Midbrain (tissue), 1 donor: ENCODE measurements at regions not wholly inside any gene's neighbourhood (a gene's known extent, or its start where the extent isn't known, plus 50 kb on each side); places are given as distances from the start of the nearest gene placed in this dataset.

Experiments used
- DNase-seq: peaks from one replicate; lab custom pipeline; 2025; lab: John Stamatoyannopoulos, UW

- no peak for DNase-seq
Measured at GRCh38 chr5:68480335-68480940, 264.9 kb downstream of the PIK3R1 start.

DNA sequence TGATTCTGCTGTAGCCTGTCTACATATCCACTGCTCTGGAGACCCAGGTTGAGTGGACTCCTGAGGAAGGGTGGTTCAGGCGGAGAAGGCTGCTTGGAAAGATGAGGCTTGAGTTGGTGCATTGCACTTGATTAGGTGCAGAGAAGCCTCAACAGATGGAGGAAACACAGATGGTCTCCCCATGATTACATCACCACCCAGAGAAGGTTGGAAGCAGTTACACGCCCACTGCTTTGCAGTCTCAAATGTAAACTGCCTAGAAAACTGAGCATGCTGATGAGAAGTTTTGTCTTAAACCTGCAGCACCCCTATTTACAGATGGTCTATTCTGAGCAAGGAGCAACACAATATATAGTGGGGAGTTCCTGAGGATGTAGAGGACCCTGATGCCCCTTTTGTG lies 266.6 kb downstream of the PIK3R1 start:
- DNase-seq, result no peak

DNA sequence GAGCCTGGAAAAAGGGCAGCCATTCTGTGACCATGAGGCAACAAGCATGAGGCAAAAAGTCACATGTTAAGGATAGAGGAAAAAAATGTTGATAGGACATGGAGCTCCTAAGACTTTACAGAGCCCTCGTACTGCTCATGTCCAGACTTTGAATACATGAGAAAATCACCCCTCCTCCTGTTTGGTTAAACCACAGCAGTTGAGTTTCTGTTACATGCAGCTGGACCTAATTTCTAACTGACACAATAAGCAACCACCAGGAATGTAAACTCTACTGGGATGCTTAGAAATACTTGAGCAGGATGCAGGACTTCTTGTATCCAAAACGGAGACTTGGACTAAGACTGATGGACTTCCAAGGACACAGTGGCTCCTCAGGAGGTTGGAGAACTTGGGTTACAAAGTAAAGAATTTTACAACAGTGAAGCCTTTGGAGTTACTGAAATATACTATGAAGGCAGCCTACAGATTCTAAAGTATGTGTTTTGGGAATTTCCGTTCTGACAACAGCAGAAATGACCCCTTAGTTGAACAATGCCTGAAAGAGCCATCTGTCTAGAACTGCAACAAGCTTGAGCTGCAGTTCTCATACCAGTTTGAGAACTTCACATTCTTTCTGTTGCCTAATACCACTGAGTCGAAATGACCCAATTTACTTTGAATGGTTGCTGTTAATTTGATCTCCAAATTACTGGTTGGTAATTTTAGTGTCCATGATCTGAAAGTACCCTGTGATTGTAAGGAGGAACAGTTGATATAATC lies 268.9 kb downstream of the PIK3R1 start:
- DNase-seq, result no peak

- no peak for DNase-seq
Measured at GRCh38 chr5:68489556-68489955, 274.0 kb downstream of the PIK3R1 start.

- no peak for DNase-seq
Measured at GRCh38 chr5:68490406-68490805, 274.9 kb downstream of the PIK3R1 start.

DNA sequence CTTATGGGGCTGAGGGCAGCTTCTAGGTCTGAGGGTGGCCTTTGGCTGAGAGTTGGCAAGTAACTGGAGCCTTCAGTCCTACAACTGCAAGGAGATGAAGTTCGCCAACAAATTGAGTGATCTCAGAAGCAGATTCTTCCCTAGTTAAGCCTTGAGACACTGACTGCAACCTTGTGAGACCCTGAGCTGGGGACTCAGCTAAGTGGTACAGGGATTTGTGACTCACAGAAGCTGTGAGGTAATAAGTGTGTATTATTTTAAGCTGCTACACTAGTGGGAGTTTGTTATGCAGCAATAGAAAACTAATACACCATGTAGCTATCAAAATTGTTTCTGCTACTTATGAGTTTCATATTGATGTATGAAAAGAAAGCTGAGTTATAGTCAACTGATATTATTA lies 279.2 kb downstream of the PIK3R1 start:
- no peak for DNase-seq

DNA sequence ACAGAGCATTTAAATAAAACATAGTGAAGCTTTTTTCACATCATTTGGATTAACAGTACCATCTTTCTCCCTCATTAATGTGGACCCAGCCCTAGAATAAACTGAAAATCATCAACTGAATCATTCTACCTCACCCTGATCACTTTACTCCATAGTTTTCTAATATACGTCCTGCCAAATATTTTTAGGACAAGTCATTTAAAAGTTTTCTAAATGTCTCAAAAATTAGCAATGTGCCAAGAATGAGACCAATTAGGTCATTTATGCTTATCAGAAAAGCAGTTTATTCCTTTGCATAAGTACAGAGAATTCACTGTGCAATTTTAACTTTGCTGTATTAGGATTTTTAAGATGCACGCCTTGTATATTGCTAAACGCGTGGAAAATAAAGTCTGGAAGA lies 284.4 kb downstream of the PIK3R1 start:
- no peak for DNase-seq

GRCh38 chr5:68500813-68501212 lies 285.3 kb downstream of the PIK3R1 start:
- DNase-seq, result no peak

- DNase-seq, result no peak
Measured at GRCh38 chr5:68502531-68502930, 287.0 kb downstream of the PIK3R1 start.

- DNase-seq, result no peak
Measured at GRCh38 chr5:68504306-68504705, 288.8 kb downstream of the PIK3R1 start.

DNA sequence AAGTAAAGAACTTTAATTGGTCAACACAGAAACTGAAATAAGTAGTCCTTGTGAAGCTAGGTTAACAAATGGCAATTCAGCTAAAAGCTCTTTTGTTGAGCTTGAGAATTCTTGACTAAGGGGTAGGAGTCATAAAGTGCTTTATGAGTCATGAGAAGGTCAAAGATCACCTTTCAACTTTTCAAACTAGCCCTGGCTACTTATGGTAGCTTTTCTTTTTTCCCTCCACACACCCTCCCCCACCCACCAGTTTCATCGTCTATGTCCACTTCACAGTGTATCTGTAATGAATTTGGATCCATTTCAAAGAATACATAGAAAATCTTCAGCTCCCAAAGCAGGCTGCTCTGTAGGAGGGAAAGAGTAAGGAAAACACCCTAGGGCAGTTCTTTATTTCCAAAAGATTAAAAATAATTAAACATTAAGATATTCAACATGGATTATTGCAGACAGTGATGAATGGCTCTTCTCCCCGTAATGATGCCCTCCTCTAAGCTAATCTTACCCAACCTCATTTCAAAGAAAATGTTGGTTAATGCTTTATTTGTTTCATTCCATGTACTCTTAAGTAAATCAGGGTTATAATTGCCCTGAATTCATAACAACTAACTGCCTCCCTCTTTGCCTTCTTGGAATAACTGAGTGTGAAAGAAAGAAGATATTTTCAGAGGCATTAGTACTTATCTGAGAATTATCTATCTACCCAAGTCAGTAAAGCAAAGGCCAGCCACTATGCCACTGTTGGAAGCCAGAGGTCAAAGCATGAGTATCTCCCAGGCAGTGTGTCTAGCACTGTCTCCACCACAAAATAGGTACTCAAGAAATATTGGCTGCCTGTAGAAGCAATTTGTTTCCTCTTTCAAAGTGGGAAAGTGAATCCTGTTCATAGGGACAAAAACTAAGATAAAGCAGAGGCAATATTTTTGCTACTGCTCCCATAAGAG lies 290.6 kb downstream of the PIK3R1 start:
- no peak for DNase-seq

DNA sequence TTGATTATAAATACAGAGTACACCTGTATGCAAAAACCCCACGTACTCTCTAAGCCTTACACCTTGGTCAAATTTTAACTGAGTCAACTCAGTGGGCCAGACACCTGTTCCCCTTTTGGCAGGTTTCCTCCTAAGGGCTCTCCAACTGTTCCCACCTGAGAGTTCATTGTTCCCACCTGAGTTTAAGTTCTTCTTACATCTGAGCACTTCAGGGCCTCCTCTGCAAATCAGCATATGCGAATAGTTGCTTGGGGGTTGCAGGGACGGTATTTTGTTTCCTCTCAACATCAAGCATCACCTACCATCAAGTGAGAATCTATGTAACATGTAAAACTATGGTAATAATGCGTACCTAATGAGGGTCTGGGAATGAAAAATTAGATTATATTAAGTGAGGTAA lies 300.0 kb downstream of the PIK3R1 start:
- no peak for DNase-seq

- DNase-seq, result no peak
Measured at GRCh38 chr5:68518286-68518685, 302.7 kb downstream of the PIK3R1 start.

DNA sequence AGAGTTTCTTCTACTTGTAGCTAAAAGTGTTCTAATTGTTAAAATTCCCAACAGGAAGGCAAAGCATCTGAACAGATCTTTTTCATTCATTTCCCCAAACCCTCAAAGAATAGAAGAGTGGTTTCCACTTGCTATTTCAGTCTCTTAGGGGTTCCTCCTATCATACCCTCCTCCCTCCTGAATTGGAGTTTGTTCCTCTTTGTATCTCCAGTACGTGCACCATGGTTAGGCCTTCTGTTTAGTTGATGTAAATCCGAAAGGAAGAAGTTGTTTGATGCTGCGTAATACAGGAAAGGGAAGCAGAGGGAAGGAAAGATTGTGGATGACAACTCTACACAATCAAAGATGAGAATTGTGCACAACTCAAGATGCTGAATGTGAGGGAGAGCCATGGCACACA lies 303.6 kb downstream of the PIK3R1 start:
- no peak for DNase-seq

DNA sequence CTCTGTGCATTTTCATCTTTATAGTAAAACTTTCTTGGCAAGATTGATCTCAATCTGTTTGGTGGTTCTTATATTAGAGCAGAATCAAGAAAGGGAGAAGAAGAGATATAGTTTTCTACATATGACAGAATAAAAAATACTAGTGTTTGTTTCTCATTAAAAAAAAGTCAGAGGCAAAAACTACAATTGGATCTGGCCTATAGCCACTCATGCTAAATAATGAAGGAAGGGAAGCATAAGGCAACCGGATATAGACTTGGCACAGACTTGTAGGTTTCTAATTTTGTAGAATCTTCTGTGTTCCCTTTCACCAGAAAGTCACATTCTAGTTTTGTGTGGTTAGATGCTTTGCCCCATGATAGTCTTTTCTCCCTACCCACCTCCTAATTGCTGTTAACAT lies 306.2 kb downstream of the PIK3R1 start:
- DNase-seq, result no peak

GRCh38 chr5:68522863-68523262 lies 307.3 kb downstream of the PIK3R1 start:
- no peak for DNase-seq

DNA sequence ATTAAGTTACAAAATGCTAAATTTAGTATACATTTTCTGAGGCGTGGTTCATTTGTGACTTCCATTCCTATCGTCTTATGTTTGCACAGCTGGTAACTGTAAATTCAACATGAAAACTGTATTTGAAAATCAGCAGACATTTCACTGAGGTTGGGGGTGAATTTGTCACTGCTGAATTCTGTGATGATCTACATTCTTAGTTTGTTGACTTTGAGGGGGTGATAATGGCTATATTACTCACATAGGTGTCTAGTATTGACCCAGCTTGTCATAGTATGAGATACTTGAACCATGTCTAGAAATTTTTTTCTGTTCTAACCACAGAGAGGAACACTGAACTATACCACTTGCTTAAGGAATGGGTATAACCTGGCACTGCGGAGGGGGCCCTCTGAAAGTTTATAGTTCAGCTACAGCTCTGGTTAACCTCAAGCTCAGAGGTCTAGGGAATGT lies 313.3 kb downstream of the PIK3R1 start:
- DNase-seq, result no peak

- DNase-seq, result no peak
Measured at GRCh38 chr5:68529581-68529980, 314.0 kb downstream of the PIK3R1 start.

DNA sequence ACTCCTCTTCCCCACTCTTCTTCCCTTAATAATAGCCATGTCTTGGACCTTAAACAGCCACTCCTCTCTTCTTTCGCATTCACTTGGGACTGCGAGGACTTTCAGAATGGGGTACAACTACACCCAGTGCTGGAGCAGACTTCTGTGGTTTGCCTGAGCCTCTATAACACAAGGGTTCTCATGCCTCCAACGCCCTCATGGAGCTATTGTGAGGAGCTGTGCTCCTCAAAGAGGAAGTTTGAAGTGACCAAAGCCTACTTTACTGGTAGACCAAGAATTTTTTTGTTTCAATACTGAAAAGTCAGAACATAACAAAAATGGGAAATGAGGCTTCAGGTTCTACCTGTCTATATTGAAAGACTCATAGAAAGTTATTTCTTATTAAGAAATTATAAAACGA lies 316.4 kb downstream of the PIK3R1 start:
- DNase-seq, result no peak

DNA sequence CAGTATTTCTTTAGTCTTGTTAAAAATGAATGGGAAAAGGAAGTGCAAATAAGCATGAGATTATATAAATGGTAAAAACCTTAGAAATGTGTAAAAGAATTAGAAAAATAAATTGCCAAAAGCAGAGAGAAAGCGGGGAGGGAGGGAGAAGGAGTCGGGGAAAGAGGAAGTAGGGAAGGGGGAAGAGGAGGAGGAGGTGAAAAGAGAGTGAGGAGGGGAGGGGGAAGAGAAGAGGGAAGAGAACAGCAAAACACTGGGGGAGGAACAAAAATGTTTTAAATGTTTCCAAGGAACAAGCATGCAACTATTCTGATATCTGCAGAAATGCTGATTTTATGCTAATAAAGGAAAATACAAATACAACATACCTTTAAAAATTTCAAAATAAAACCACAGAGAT lies 317.5 kb downstream of the PIK3R1 start:
- no peak for DNase-seq

DNA sequence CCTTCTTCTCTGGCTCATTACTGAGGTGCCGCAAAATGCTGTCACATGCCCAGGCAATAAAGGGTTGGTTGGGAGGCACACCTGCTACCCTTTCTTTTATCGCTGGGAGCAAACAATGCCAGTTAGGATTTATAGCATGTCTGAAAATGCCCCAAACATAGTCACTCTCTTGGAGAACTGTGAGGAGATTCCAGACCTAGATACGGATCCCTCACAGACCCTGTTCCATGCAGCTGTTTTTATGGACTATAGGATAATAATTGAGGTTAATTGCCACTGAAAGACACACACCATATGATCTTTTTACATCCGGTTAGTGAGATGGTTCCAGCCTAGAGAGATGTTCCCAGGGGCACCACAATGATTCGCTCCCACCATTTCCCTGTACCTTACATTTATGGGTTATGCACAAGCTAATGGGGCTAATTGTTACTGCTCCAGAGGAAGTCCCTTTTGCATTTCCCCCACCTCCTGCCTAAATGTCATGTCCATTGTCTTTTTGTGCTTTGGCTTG lies 318.1 kb downstream of the PIK3R1 start:
- DNase-seq, result no peak

DNA sequence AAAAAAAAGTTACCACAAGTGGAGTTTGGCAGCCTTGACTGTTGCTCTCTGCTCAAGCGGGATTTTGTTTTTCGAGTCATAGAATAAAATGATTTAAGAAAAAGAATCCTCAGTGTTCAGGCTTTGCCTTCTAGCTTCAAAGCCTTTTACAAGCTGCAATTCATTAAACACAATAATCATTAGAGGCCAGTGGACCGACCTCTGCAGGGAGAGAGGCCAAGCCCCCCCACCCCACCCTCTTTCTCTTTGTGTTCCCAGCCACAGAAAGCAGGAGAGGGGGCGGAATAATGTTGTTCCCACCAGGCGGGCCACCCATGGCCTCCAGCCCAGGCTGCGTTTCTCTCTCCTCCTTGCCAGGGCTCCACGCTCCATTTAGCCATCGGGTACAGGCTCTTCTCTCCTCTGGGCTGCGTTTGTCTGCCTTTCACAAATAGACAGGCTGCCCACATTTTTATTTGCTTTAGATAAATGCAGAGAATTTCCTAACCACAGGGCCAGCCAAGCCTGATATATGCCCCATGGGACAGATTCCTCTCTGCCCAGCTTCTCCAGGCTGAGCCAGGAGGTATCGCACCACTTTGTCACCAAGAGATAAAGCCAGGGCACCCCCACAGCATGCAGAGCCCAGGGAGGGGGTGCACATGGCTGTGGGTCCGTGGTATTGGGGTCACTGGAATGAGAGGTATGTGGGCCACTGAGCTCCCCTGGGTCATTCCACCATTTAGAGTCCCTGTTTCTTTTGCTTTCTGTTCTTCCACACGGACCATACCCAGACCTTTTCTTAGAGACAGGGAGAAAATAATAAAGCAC lies 318.8 kb downstream of the PIK3R1 start:
- peak; percentile 75 for DNase-seq
